GM12878 (cell line): ENCODE measurements at regions not wholly inside any gene's neighbourhood (a gene's known extent, or its start where the extent isn't known, plus 50 kb on each side); places are given as distances from the start of the nearest gene placed in this dataset.

Experiments
- FOS ChIP-seq: IDR thresholded peaks from 3 replicates; pipeline ENCODE4 v1.6.1; 2011; ENCODE audit warnings: borderline replicate concordance; ENCODE audit not compliant: insufficient read length; ENCODE audit errors: extremely low read depth
- FOXK2 ChIP-seq: fragments of 450-650 bp; IDR thresholded peaks from 2 replicates; pipeline ENCODE4 v1.6.1; 2017; ENCODE audit warnings: mild to moderate bottlenecking, moderate library complexity

DNA sequence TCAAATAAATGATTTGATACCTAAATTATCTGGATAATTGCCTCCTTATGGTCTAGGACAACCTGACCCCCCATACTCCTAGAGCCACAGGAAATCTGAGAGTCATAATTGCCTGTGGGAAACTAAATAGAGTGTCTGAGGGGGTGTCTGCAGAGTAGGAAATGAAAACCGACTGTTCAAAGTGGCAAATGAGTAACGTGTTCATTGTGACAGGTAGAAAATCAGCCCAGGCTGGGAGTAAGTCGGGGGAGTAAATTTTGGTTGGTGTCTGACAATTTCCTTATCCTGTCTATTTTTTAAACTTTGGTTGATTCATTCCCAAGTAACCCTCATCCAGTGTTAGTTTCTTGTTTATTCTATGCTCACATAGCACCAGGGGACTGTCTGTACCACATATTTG lies 51.6 kb upstream of the HOXC13 start:
- TF ChIP-seq FOS = no peak
- no peak for TF ChIP-seq FOXK2
